ENCODE measurements at regions not wholly inside any gene's neighbourhood (a gene's known extent, or its start where the extent isn't known, plus 50 kb on each side); places are given as distances from the start of the nearest gene placed in this dataset.

DNA sequence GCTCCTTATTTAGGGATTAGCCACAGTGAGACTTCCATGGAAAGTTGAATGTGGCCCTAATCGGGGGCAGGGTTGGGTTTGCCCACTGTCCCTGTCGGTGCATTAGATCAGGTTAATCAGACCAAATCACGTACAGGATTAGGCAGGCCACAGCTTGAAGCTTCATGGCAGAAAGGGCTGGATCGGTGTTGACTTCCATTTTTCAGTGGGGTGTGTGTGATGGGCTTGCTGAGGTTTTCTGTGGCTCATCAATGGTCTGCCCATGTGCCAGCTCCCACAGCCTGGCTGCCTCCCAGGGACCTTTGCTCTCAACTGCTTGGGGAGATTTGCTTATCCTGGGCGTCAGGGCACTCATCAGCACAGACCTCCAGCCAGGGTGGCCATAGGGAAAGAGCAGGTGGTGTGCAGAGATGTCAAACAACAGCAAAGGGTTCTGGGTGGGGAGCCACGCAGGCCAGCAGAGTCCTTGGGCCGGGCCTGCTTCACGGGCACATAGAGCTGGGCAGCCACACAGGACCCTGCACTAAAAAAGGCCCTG lies 130.7 kb downstream of the TFAP2C start:
- SMC1A ChIA-PET (ENCODE audit: uncharacterized antibody, unreplicated experiment): no interaction called here
- in situ Hi-C loops (cut with MboI): no loop called here
- 35% methylated on average over 8 of the region's 8 CpGs for WGBS (ENCODE audit: insufficient coverage, insufficient replicate concordance, low lambda C conversion rate, missing lambda C conversion rate)

DNA sequence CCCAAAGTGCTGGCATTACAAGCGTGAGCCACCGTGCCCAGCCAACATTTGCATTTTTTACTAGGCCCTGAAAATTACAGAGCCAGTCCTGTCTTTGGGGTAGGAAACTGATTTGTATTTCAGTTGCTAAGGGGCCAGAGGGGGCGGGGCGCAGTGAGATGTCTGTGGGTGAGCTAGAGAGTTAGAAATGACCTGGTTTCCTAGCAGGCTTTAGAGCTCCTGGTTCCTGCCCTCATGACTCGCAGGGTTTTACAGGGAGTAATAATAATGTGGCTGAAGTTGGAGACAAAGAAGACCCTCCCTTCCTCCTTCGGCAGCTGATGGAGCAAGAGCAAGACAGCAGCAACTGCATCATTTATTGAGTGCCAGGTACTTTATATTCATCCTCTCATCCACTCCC lies 131.5 kb downstream of the TFAP2C start:
- in situ Hi-C loops (cut with MboI): no loop called here
- TF ChIP-seq ZNF217 (IDR thresholded peaks at IDR 0.05): no peak
- no peak for TF ChIP-seq RCOR1 (conservative IDR thresholded peaks at IDR 0.05; ENCODE audit: low read depth, low read length)
- TF ChIP-seq, protein P1, sequence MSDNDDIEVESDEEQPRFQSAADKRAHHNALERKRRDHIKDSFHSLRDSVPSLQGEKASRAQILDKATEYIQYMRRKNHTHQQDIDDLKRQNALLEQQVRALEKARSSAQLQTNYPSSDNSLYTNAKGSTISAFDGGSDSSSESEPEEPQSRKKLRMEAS (IDR thresholded peaks at IDR 0.05; ENCODE audit: low read depth, low read length): no peak
- TF ChIP-seq, protein P2, sequence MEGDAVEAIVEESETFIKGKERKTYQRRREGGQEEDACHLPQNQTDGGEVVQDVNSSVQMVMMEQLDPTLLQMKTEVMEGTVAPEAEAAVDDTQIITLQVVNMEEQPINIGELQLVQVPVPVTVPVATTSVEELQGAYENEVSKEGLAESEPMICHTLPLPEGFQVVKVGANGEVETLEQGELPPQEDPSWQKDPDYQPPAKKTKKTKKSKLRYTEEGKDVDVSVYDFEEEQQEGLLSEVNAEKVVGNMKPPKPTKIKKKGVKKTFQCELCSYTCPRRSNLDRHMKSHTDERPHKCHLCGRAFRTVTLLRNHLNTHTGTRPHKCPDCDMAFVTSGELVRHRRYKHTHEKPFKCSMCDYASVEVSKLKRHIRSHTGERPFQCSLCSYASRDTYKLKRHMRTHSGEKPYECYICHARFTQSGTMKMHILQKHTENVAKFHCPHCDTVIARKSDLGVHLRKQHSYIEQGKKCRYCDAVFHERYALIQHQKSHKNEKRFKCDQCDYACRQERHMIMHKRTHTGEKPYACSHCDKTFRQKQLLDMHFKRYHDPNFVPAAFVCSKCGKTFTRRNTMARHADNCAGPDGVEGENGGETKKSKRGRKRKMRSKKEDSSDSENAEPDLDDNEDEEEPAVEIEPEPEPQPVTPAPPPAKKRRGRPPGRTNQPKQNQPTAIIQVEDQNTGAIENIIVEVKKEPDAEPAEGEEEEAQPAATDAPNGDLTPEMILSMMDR (IDR thresholded peaks at IDR 0.05 in 2 of 3, conservative IDR thresholded peaks at IDR 0.05 in 1 of 3; ENCODE audit: control insufficient read depth in 2 of 3, extremely low read depth in 1 of 3, insufficient read depth in 1 of 3, low read depth in 3 of 3, low read length in 3 of 3): no peak
- no peak for TF ChIP-seq GABPA (IDR thresholded peaks at IDR 0.05; ENCODE audit: low read depth)
- TF ChIP-seq CHD2 (IDR thresholded peaks at IDR 0.05; ENCODE audit: borderline replicate concordance, low read depth, low read length): no peak
- no peak for TF ChIP-seq LARP7 (IDR thresholded peaks at IDR 0.05)
- TF ChIP-seq, protein P3, sequence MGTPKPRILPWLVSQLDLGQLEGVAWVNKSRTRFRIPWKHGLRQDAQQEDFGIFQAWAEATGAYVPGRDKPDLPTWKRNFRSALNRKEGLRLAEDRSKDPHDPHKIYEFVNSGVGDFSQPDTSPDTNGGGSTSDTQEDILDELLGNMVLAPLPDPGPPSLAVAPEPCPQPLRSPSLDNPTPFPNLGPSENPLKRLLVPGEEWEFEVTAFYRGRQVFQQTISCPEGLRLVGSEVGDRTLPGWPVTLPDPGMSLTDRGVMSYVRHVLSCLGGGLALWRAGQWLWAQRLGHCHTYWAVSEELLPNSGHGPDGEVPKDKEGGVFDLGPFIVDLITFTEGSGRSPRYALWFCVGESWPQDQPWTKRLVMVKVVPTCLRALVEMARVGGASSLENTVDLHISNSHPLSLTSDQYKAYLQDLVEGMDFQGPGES (IDR thresholded peaks at IDR 0.05): no peak
- TF ChIP-seq, protein P4, sequence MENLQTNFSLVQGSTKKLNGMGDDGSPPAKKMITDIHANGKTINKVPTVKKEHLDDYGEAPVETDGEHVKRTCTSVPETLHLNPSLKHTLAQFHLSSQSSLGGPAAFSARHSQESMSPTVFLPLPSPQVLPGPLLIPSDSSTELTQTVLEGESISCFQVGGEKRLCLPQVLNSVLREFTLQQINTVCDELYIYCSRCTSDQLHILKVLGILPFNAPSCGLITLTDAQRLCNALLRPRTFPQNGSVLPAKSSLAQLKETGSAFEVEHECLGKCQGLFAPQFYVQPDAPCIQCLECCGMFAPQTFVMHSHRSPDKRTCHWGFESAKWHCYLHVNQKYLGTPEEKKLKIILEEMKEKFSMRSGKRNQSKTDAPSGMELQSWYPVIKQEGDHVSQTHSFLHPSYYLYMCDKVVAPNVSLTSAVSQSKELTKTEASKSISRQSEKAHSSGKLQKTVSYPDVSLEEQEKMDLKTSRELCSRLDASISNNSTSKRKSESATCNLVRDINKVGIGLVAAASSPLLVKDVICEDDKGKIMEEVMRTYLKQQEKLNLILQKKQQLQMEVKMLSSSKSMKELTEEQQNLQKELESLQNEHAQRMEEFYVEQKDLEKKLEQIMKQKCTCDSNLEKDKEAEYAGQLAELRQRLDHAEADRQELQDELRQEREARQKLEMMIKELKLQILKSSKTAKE (IDR thresholded peaks at IDR 0.05; ENCODE audit: low read depth, poor library complexity, severe bottlenecking): no peak

More for the DNA sequence above, 130.7 kb downstream of the TFAP2C start:
- ChIA-PET CTCF (no interaction called here), RAD21 (ENCODE audit: unreplicated experiment) (no interaction called here), POLR2A (no interaction called here)
- intact Hi-C loops (cut with micrococcal nuclease; ENCODE audit: unreplicated experiment): no loop called here
- DNase-seq (ENCODE audit: low read depth, low spot score) (no peak), ATAC-seq (no peak), FAIRE-seq (no peak)
- H3K27ac ChIP-seq (ENCODE audit: control insufficient read depth, insufficient read depth): no peak overlapping the region
- H3K9ac ChIP-seq (ENCODE audit: control insufficient read depth, insufficient read depth, low read length): no peak overlapping the region
- H3K36me3 ChIP-seq (ENCODE audit: control insufficient read depth in 2 of 2, insufficient read depth in 2 of 2, low read length in 1 of 2): no peaks in the 10 kb centered on the region
- no peaks in the 10 kb centered on the region for H4K20me1 ChIP-seq (ENCODE audit: control insufficient read depth, insufficient read depth)
- no peaks in the 10 kb centered on the region for H3K27me3 ChIP-seq (replicated peaks in 1 of 2; ENCODE audit: control insufficient read depth in 2 of 2, insufficient read depth in 2 of 2, low read length in 1 of 2)
- H3K4me3 ChIP-seq: no peak overlapping the region
- H3K9me3 ChIP-seq (replicated peaks; ENCODE audit: control insufficient read depth, insufficient read depth, low read length): no peaks in the 10 kb centered on the region
- no peak overlapping the region for H2AFZ ChIP-seq (ENCODE audit: control insufficient read depth, low read depth, low read length)
- H3K4me2 ChIP-seq (ENCODE audit: control insufficient read depth, insufficient read depth): no peak overlapping the region
- no peaks in the 10 kb centered on the region for H3K4me1 ChIP-seq (ENCODE audit: control insufficient read depth, insufficient read depth, low read length)
- H3K79me2 ChIP-seq (ENCODE audit: control insufficient read depth, insufficient read depth, low read length): no peaks in the 10 kb centered on the region
- BruUV-seq (replicated peaks): no TSS peak
- TF ChIP-seq EED (IDR thresholded peaks at IDR 0.05; ENCODE audit: low read depth) (no peak), GABPA (IDR thresholded peaks at IDR 0.05; ENCODE audit: low read depth) (no peak), RFX5 (IDR thresholded peaks at IDR 0.05; ENCODE audit: low read depth, low read length) (no peak), IRF4 (IDR thresholded peaks at IDR 0.05; ENCODE audit: low read depth, low read length) (no peak), ASH2L (IDR thresholded peaks at IDR 0.05; ENCODE audit: borderline replicate concordance, low read depth) (no peak), IKZF2 (IDR thresholded peaks at IDR 0.05) (no peak), EZH2 (IDR thresholded peaks at IDR 0.05; ENCODE audit: borderline replicate concordance, control insufficient read depth, low read depth, low read length) (no peak)

More for the DNA sequence above, 131.5 kb downstream of the TFAP2C start:
- Histone ChIP-seq H3K27me3 (replicated peaks in 1 of 2; ENCODE audit: control insufficient read depth in 2 of 2, insufficient read depth in 2 of 2, low read length in 1 of 2) (no peaks in the 10 kb centered on the region), H3K79me2 (ENCODE audit: control insufficient read depth, insufficient read depth, low read length) (no peaks in the 10 kb centered on the region), H2AFZ (ENCODE audit: control insufficient read depth, low read depth, low read length) (no peak overlapping the region), H3K4me2 (ENCODE audit: control insufficient read depth, insufficient read depth) (no peak overlapping the region), H3K27ac (ENCODE audit: control insufficient read depth, insufficient read depth) (no peak overlapping the region), H3K36me3 (ENCODE audit: control insufficient read depth in 2 of 2, insufficient read depth in 2 of 2, low read length in 1 of 2) (no peaks in the 10 kb centered on the region), H3K4me1 (ENCODE audit: control insufficient read depth, insufficient read depth, low read length) (no peaks in the 10 kb centered on the region), H3K4me3 (no peak overlapping the region), H3K9ac (ENCODE audit: control insufficient read depth, insufficient read depth, low read length) (no peak overlapping the region), H3K9me3 (replicated peaks; ENCODE audit: control insufficient read depth, insufficient read depth, low read length) (no peaks in the 10 kb centered on the region), H4K20me1 (ENCODE audit: control insufficient read depth, insufficient read depth) (no peaks in the 10 kb centered on the region)
- intact Hi-C loops (cut with micrococcal nuclease; ENCODE audit: unreplicated experiment): no loop called here
- FAIRE-seq (no peak), ATAC-seq (no peak), DNase-seq (ENCODE audit: low read depth, low spot score) (no peak)
- POLR2A ChIA-PET: no interaction called here
- SMC1A ChIA-PET (ENCODE audit: uncharacterized antibody, unreplicated experiment): no interaction called here
- CTCF ChIA-PET: no interaction called here
- RAD21 ChIA-PET (ENCODE audit: unreplicated experiment): no interaction called here
- WGBS (ENCODE audit: insufficient coverage, insufficient replicate concordance, low lambda C conversion rate, missing lambda C conversion rate): 32% methylated on average over 6 of the region's 6 CpGs
- no TSS peak for BruUV-seq (replicated peaks)
